Neutrophil (primary cell): ENCODE measurements at regions not wholly inside any gene's neighbourhood (a gene's known extent, or its start where the extent isn't known, plus 50 kb on each side); places are given as distances from the start of the nearest gene placed in this dataset.

Experiments
- H3K27ac ChIP-seq: fragments of 200-600 bp; sonication (generic); 2 replicates; pipeline ENCODE4 v1.5.1; 2016; ENCODE audit warnings: mild to moderate bottlenecking, moderate library complexity
- H3K27me3 ChIP-seq: fragments of 200-600 bp; sonication (generic); 2 replicates; pipeline ENCODE4 v1.6.0; 2016; ENCODE audit warnings: mild to moderate bottlenecking
- H3K36me3 ChIP-seq: fragments of 200-600 bp; sonication (generic); 2 replicates; pipeline ENCODE4 v1.5.1; 2017
- H3K4me1 ChIP-seq, 2 experiments: fragments of 200-600 bp in 1 of 2; sonication (generic) in 1 of 2; 1 replicate in 1 of 2; 2 replicates in 1 of 2; pipeline versions ENCODE4 v1.5.1 to v1.6.1; 2013 to 2016; ENCODE audit warnings: low read depth in 1 of 2, low read length in 1 of 2, mild to moderate bottlenecking in 1 of 2, moderate library complexity in 1 of 2; ENCODE audit not compliant: control insufficient read depth in 1 of 2, insufficient read depth in 1 of 2
- H3K4me3 ChIP-seq, 2 experiments: fragments of 200-600 bp in 1 of 2; sonication (generic) in 1 of 2; 1 replicate in 1 of 2; 2 replicates in 1 of 2; pipeline ENCODE4 v1.5.1; 2013 to 2016; ENCODE audit warnings: low read depth in 1 of 2, low read length in 1 of 2, mild to moderate bottlenecking in 1 of 2, moderate library complexity in 1 of 2
- H3K9me3 ChIP-seq: fragments of 200-600 bp; sonication (generic); 2 replicates; pipeline ENCODE4 v1.5.1; 2016
- CTCF ChIP-seq: fragments of 200-600 bp; sonication (generic); IDR thresholded peaks from 2 replicates; pipeline ENCODE4 v1.5.1; 2016; ENCODE audit warnings: antibody characterized with exemption

GRCh38 chr2:22934747-22935146, 450.2 kb upstream of the KLHL29 start:
- H3K27ac ChIP-seq = no peak overlapping the region
- no peaks in the 10 kb centered on the region for H3K9me3 ChIP-seq
- H3K27me3 ChIP-seq = no peaks in the 10 kb centered on the region
- no peak overlapping the region for H3K4me3 ChIP-seq
- no peaks in the 10 kb centered on the region for H3K4me1 ChIP-seq
- TF ChIP-seq CTCF = no peak
- no peaks in the 10 kb centered on the region for H3K36me3 ChIP-seq

GRCh38 chr2:22942441-22942840, 442.5 kb upstream of the KLHL29 start:
- no peaks in the 10 kb centered on the region for H3K36me3 ChIP-seq
- H3K27me3 ChIP-seq = no peaks in the 10 kb centered on the region
- TF ChIP-seq CTCF = no peak
- no peak overlapping the region for H3K27ac ChIP-seq
- no peaks in the 10 kb centered on the region for H3K9me3 ChIP-seq
- no peak overlapping the region for H3K4me3 ChIP-seq
- no peaks in the 10 kb centered on the region for H3K4me1 ChIP-seq

GRCh38 chr2:22944143-22944542, 440.8 kb upstream of the KLHL29 start:
- no peaks in the 10 kb centered on the region for H3K4me1 ChIP-seq
- no peaks in the 10 kb centered on the region for H3K36me3 ChIP-seq

GRCh38 chr2:22946553-22946952, 438.4 kb upstream of the KLHL29 start:
- Histone ChIP-seq H3K27ac (no peak overlapping the region), H3K4me3 (no peak overlapping the region), H3K36me3 (no peaks in the 10 kb centered on the region), H3K4me1 (no peaks in the 10 kb centered on the region), H3K9me3 (no peaks in the 10 kb centered on the region), H3K27me3 (no peaks in the 10 kb centered on the region)
- no peak for TF ChIP-seq CTCF

More at GRCh38 chr2:22944143-22944542, 440.8 kb upstream of the KLHL29 start:
- Histone ChIP-seq H3K9me3 (no peaks in the 10 kb centered on the region), H3K4me3 (no peak overlapping the region), H3K27ac (no peak overlapping the region), H3K27me3 (no peaks in the 10 kb centered on the region)
- no peak for TF ChIP-seq CTCF

- Histone ChIP-seq H3K9me3 (no peaks in the 10 kb centered on the region), H3K27ac (no peak overlapping the region), H3K36me3 (no peaks in the 10 kb centered on the region), H3K27me3 (no peaks in the 10 kb centered on the region), H3K4me3 (no peak overlapping the region), H3K4me1 (no peaks in the 10 kb centered on the region)
- TF ChIP-seq CTCF = no peak
Observed at GRCh38 chr2:22947741-22948140, 437.2 kb upstream of the KLHL29 start.

- TF ChIP-seq CTCF = no peak
- no peaks in the 10 kb centered on the region for H3K9me3 ChIP-seq
- H3K36me3 ChIP-seq = no peaks in the 10 kb centered on the region
- H3K4me1 ChIP-seq = no peaks in the 10 kb centered on the region
- no peak overlapping the region for H3K4me3 ChIP-seq
- H3K27me3 ChIP-seq = no peaks in the 10 kb centered on the region
- H3K27ac ChIP-seq = no peak overlapping the region
Observed at GRCh38 chr2:22950431-22950830, 434.5 kb upstream of the KLHL29 start.
